IMR-90 (cell line): ENCODE measurements at regions not wholly inside any gene's neighbourhood (a gene's known extent, or its start where the extent isn't known, plus 50 kb on each side); places are given as distances from the start of the nearest gene placed in this dataset.

Source experiments
- ATAC-seq: fragments of 200-7000 bp; cut with Tn5 transposase; 2 replicates; pipeline ENCODE4 v1.9.1; 2020; ENCODE audit warnings: low read depth, mild to moderate bottlenecking, moderate library complexity
- BruUV-seq: library from RNA; stranded (reverse); fragments of 400-500 nt; replicated peaks from 2 replicates; lab custom pipeline; 2021; lab: Mats Ljungman, UMichigan
- CTCF ChIA-PET: fragments of 300-600 bp; formaldehyde crosslinking; extraction: SDS; loops from one replicate; lab custom pipeline; 2021; ENCODE audit warnings: antibody characterized with exemption; lab: Yijun Ruan, JAX
- POLR2A ChIA-PET: fragments of 300-600 bp; sonication (Branson Sonifier 250); formaldehyde crosslinking; loops from one replicate; lab custom pipeline; 2022; ENCODE audit warnings: antibody characterized with exemption; ENCODE audit not compliant: unreplicated experiment; lab: Charles Lee
- DNase-seq: peaks from one replicate; pipeline ENCODE4 v3.0.0; 2013
- H2AFZ ChIP-seq: replicated peaks from 2 replicates; pipeline ENCODE3; 2013; ENCODE audit warnings: low read length, mild to moderate bottlenecking; ENCODE audit not compliant: poor library complexity
- H2AK5ac ChIP-seq: 2 replicates; pipeline ENCODE4 v1.6.1; 2013; ENCODE audit warnings: low read depth, low read length, inconsistent platforms
- H2AK9ac ChIP-seq: replicated peaks from 2 replicates; pipeline ENCODE3; 2013; ENCODE audit warnings: mild to moderate bottlenecking, low read depth, low read length, moderate library complexity; ENCODE audit not compliant: poor library complexity
- H2BK120ac ChIP-seq: 2 replicates; pipeline ENCODE4 v1.6.1; 2013; ENCODE audit warnings: low read depth, low read length, inconsistent platforms
- H2BK15ac ChIP-seq: 3 replicates; pipeline ENCODE4 v1.6.1; 2013; ENCODE audit warnings: low read depth, low read length, inconsistent platforms
- H2BK20ac ChIP-seq: 2 replicates; pipeline ENCODE4 v1.6.1; 2013; ENCODE audit warnings: low read depth, mild to moderate bottlenecking, inconsistent platforms, low read length, moderate library complexity
- H2BK5ac ChIP-seq: 2 replicates; pipeline ENCODE4 v1.6.1; 2013; ENCODE audit warnings: mild to moderate bottlenecking, low read depth, low read length, inconsistent platforms; ENCODE audit not compliant: poor library complexity, severe bottlenecking
- H3K14ac ChIP-seq: replicated peaks from 2 replicates; pipeline ENCODE4 v1.6.1; 2013; ENCODE audit warnings: low read depth, low read length, inconsistent platforms
- H3K18ac ChIP-seq: 2 replicates; pipeline ENCODE4 v1.6.1; 2013; ENCODE audit warnings: low read depth, low read length, control low read depth
- H3K23ac ChIP-seq: 2 replicates; pipeline ENCODE4 v1.6.1; 2013; ENCODE audit warnings: low read depth, low read length, inconsistent platforms
- H3K27ac ChIP-seq: 2 replicates; pipeline ENCODE4 v1.5.1; 2013; ENCODE audit warnings: mild to moderate bottlenecking, control low read depth, low read length; ENCODE audit not compliant: insufficient read depth
- H3K27me3 ChIP-seq: 2 replicates; pipeline ENCODE4 v1.6.1; 2013; ENCODE audit warnings: low read length; ENCODE audit not compliant: control insufficient read depth, insufficient read depth
- H3K36me3 ChIP-seq: 2 replicates; pipeline ENCODE4 v1.6.1; 2013; ENCODE audit warnings: low read length, mixed read lengths; ENCODE audit not compliant: control insufficient read depth, insufficient read depth
- H3K4ac ChIP-seq: 2 replicates; pipeline ENCODE4 v1.6.1; 2013; ENCODE audit warnings: low read depth, low read length, inconsistent platforms
- H3K4me1 ChIP-seq: 2 replicates; pipeline ENCODE4 v1.6.1; 2013; ENCODE audit warnings: low read length, mixed read lengths; ENCODE audit not compliant: control insufficient read depth, insufficient read depth
- H3K4me2 ChIP-seq: 2 replicates; pipeline ENCODE4 v1.6.1; 2013; ENCODE audit warnings: low read depth, mild to moderate bottlenecking, control low read depth, low read length, moderate library complexity
- H3K4me3 ChIP-seq: 2 replicates; pipeline ENCODE4 v1.5.1; 2013; ENCODE audit warnings: low read depth, mild to moderate bottlenecking, control low read depth, low read length, moderate library complexity; ENCODE audit not compliant: insufficient read depth
- H3K56ac ChIP-seq: 2 replicates; pipeline ENCODE4 v1.6.1; 2013; ENCODE audit warnings: low read length, inconsistent platforms; ENCODE audit not compliant: insufficient read depth; ENCODE audit errors: extremely low read depth
- H3K79me1 ChIP-seq, 2 experiments: 2 replicates each; pipeline ENCODE4 v1.6.1; 2013; ENCODE audit warnings: low read length in 2 of 2, inconsistent platforms in 1 of 2, low read depth in 1 of 2
- H3K9ac ChIP-seq: 2 replicates; pipeline ENCODE4 v1.6.1; 2013; ENCODE audit warnings: low read depth, low read length, control low read depth
- H3K9me1 ChIP-seq: 2 replicates; pipeline ENCODE4 v1.6.1; 2013; ENCODE audit warnings: low read length, inconsistent platforms; ENCODE audit not compliant: insufficient read depth
- H3K9me3 ChIP-seq: 2 replicates; pipeline ENCODE4 v1.6.1; 2013; ENCODE audit warnings: low read length; ENCODE audit not compliant: control insufficient read depth, insufficient read depth
- H4K20me1 ChIP-seq: 2 replicates; pipeline ENCODE4 v1.6.1; 2013; ENCODE audit warnings: low read length, inconsistent platforms; ENCODE audit not compliant: insufficient read depth
- H4K5ac ChIP-seq: 2 replicates; pipeline ENCODE4 v1.6.1; 2013; ENCODE audit warnings: mild to moderate bottlenecking, low read depth, low read length, control low read depth
- H4K8ac ChIP-seq, 2 experiments: 2 replicates each; pipeline ENCODE4 v1.6.1; 2013; ENCODE audit warnings: low read depth in 2 of 2, low read length in 2 of 2, control low read depth in 1 of 2, inconsistent platforms in 1 of 2
- H4K91ac ChIP-seq: 2 replicates; pipeline ENCODE4 v1.6.1; 2013; ENCODE audit warnings: low read depth, low read length, inconsistent platforms; ENCODE audit not compliant: insufficient read depth
- BHLHE40 ChIP-seq: fragments of 150-350 bp; IDR thresholded peaks from 2 replicates; pipeline ENCODE4 v1.6.1; 2016; ENCODE audit warnings: mild to moderate bottlenecking, low read depth, low read length
- CEBPB ChIP-seq: IDR thresholded peaks from 2 replicates; pipeline ENCODE4 v1.6.1; 2012; ENCODE audit warnings: low read depth, low read length, improper control_type of control experiment
- CHD1 ChIP-seq: IDR thresholded peaks from 2 replicates; pipeline ENCODE4 v1.6.1; 2012; ENCODE audit warnings: low read depth, low read length, improper control_type of control experiment
- CTCF ChIP-seq: conservative IDR thresholded peaks from 2 replicates; pipeline ENCODE4 v1.5.1; 2012; ENCODE audit warnings: mild to moderate bottlenecking, low read depth, low read length, improper control_type of control experiment
- ELK1 ChIP-seq: fragments of 150-350 bp; IDR thresholded peaks from 2 replicates; pipeline ENCODE4 v1.6.1; 2016; ENCODE audit warnings: low read depth, mild to moderate bottlenecking, low read length, moderate library complexity, borderline replicate concordance
- FOS ChIP-seq: fragments of 150-350 bp; IDR thresholded peaks from 2 replicates; pipeline ENCODE4 v1.6.1; 2016; ENCODE audit warnings: low read depth, low read length
- MAFK ChIP-seq: IDR thresholded peaks from 2 replicates; pipeline ENCODE4 v1.6.1; 2012; ENCODE audit warnings: low read depth, low read length, improper control_type of control experiment
- MAZ ChIP-seq: IDR thresholded peaks from 2 replicates; pipeline ENCODE4 v1.6.1; 2012; ENCODE audit warnings: low read depth, mild to moderate bottlenecking, low read length, improper control_type of control experiment, moderate library complexity, borderline replicate concordance
- MXI1 ChIP-seq: IDR thresholded peaks from 2 replicates; pipeline ENCODE4 v1.6.1; 2012; ENCODE audit warnings: low read depth, mild to moderate bottlenecking, low read length, moderate library complexity, borderline replicate concordance
- NFE2L2 ChIP-seq: fragments of 150-350 bp; IDR thresholded peaks from 2 replicates; pipeline ENCODE4 v1.6.1; 2016; ENCODE audit warnings: low read depth, mild to moderate bottlenecking, low read length
- POLR2A ChIP-seq: IDR thresholded peaks from 2 replicates; pipeline ENCODE4 v1.6.1; 2012; ENCODE audit warnings: mild to moderate bottlenecking, low read depth, low read length
- RAD21 ChIP-seq: IDR thresholded peaks from 2 replicates; pipeline ENCODE4 v1.6.1; 2012; ENCODE audit warnings: low read length, improper control_type of control experiment
- RCOR1 ChIP-seq: IDR thresholded peaks from 2 replicates; pipeline ENCODE4 v1.6.1; 2012; ENCODE audit warnings: mild to moderate bottlenecking, low read length, improper control_type of control experiment; ENCODE audit not compliant: insufficient replicate concordance
- RFX5 ChIP-seq: IDR thresholded peaks from 2 replicates; pipeline ENCODE4 v1.8.0; 2012; ENCODE audit warnings: low read depth, mild to moderate bottlenecking, low read length, moderate library complexity
- SMC3 ChIP-seq: fragments of 150-350 bp; IDR thresholded peaks from 2 replicates; pipeline ENCODE4 v1.6.1; 2016; ENCODE audit warnings: low read depth, mild to moderate bottlenecking, antibody characterized with exemption, low read length, moderate library complexity
- USF2 ChIP-seq: fragments of 150-350 bp; IDR thresholded peaks from 2 replicates; pipeline ENCODE4 v1.6.1; 2017; ENCODE audit warnings: mild to moderate bottlenecking, antibody characterized with exemption, low read length, low read depth
- WGBS, 2 experiments: methylation state at CpG; one replicate each; pipeline versions ENCODE4 v1.1.5 to v1.1.7; 2013; ENCODE audit warnings: missing lambda C conversion rate in 2 of 2; ENCODE audit not compliant: insufficient read length in 1 of 2; ENCODE audit errors: extremely low coverage in 2 of 2; 5-methylcytosine and 5-hydroxymethylcytosine counted together
- dilution Hi-C: fragments of 300-500 bp; cut with HindIII; formaldehyde crosslinking; loops from one replicate; pipeline ENCODE4 v1.14.3; 2018; ENCODE audit warnings: low sequenced_read_pairs; ENCODE audit not compliant: unreplicated experiment
- in situ Hi-C: fragments of 300-500 bp; cut with MboI; formaldehyde crosslinking; loops from 3 replicates; pipeline ENCODE4 v1.14.3; 2019; ENCODE audit warnings: low sequenced_read_pairs, inconsistent platforms, mixed read lengths
- intact Hi-C: fragments of 100-400 bp; cut with micrococcal nuclease; formaldehyde crosslinking; loops from 2 replicates; pipeline ENCODE4 v1.10.0; 2022

GRCh38 chr7:33685503-33685902, 219.8 kb upstream of the BMPER start:
- no peak overlapping the region for H3K27ac ChIP-seq
- no peak overlapping the region for H3K4ac ChIP-seq
- ChIA-PET POLR2A (no interaction called here), CTCF (no interaction called here)
- in situ Hi-C loops (no loop called here), intact Hi-C loops (no loop called here), dilution Hi-C loops (no loop called here)
- H3K14ac ChIP-seq = no peak overlapping the region
- H2AFZ ChIP-seq = no peak overlapping the region
- H3K79me1 ChIP-seq = no peaks in the 10 kb centered on the region
- H3K36me3 ChIP-seq = no peaks in the 10 kb centered on the region
- H3K9ac ChIP-seq = no peak overlapping the region
- TF ChIP-seq NFE2L2 (no peak), BHLHE40 (no peak), FOS (no peak), CEBPB (no peak), RFX5 (no peak), CHD1 (no peak), CTCF (no peak), MAFK (no peak), RAD21 (no peak), RCOR1 (no peak), USF2 (no peak), ELK1 (no peak), POLR2A (no peak), MAZ (no peak), SMC3 (no peak), MXI1 (no peak)
- H2AK9ac ChIP-seq = no peak overlapping the region
- no peak overlapping the region for H4K8ac ChIP-seq
- H3K4me3 ChIP-seq = no peak overlapping the region
- H2BK120ac ChIP-seq = no peak overlapping the region
- no peak overlapping the region for H4K5ac ChIP-seq
- no peaks in the 10 kb centered on the region for H3K9me1 ChIP-seq
- no peak overlapping the region for H4K91ac ChIP-seq
- no peak overlapping the region for H2BK5ac ChIP-seq
- DNase-seq (no peak), ATAC-seq (no peak)
- H4K20me1 ChIP-seq = no peaks in the 10 kb centered on the region
- no peak overlapping the region for H3K18ac ChIP-seq
- 50% methylated on average over 1 of the region's 9 CpGs; no CpG with 5 or more reads in 1 of the 2 experiments for WGBS, 2 experiments
- BruUV-seq = no TSS peak
- no peak overlapping the region for H3K23ac ChIP-seq
- H2BK15ac ChIP-seq = no peak overlapping the region
- H3K9me3 ChIP-seq = no peaks in the 10 kb centered on the region
- no peak overlapping the region for H3K4me2 ChIP-seq
- H3K27me3 ChIP-seq = no peaks in the 10 kb centered on the region
- H3K56ac ChIP-seq = no peak overlapping the region
- no peak overlapping the region for H2AK5ac ChIP-seq
- H3K4me1 ChIP-seq = no peaks in the 10 kb centered on the region
- no peak overlapping the region for H2BK20ac ChIP-seq
